ENCODE measurements at regions not wholly inside any gene's neighbourhood (a gene's known extent, or its start where the extent isn't known, plus 50 kb on each side); places are given as distances from the start of the nearest gene placed in this dataset.

- TF ChIP-seq ATF2 (CRISPR knock-in tag; IDR thresholded peaks at IDR 0.05): no peak
- TF ChIP-seq DEAF1 (CRISPR knock-in tag; IDR thresholded peaks at IDR 0.05): peak; percentile 50; the same call in 1 of the 2 replicates
- TF ChIP-seq SIN3B (IDR thresholded peaks at IDR 0.05; ENCODE audit: low read depth): no peak
- no peak for TF ChIP-seq HNRNPK (IDR thresholded peaks at IDR 0.05; ENCODE audit: low read depth, low read length, poor library complexity, severe bottlenecking)
- no peak for TF ChIP-seq RBFOX2 (IDR thresholded peaks at IDR 0.05; ENCODE audit: low read depth, low read length)
- peak in 1 of 2 experiments; percentile 63; a peak in 2 of 4 replicates for TF ChIP-seq MAZ (CRISPR knock-in tag; conservative IDR thresholded peaks at IDR 0.05 in 1 of 2, IDR thresholded peaks at IDR 0.05 in 1 of 2)
- no peak for TF ChIP-seq SRSF3 (IDR thresholded peaks at IDR 0.05; ENCODE audit: insufficient read depth, low read length)
- TF ChIP-seq CHD1 (IDR thresholded peaks at IDR 0.05; ENCODE audit: low read length): no peak
- TF ChIP-seq ARID2 (IDR thresholded peaks at IDR 0.05): 0 out of 2 replicates have a peak, but pooled peaks have one; percentile 34
- no peak for TF ChIP-seq NKRF (IDR thresholded peaks at IDR 0.05; ENCODE audit: borderline replicate concordance)
- no peak for TF ChIP-seq SMARCC2 (IDR thresholded peaks at IDR 0.05; ENCODE audit: low read depth)
- TF ChIP-seq VEZF1 (CRISPR knock-in tag; IDR thresholded peaks at IDR 0.05): peak; percentile 77
- 0 out of 2 replicates have a peak, but pooled peaks have one; percentile 32 for TF ChIP-seq KLF16 (IDR thresholded peaks at IDR 0.05)
- TF ChIP-seq ZBTB17 (CRISPR knock-in tag; IDR thresholded peaks at IDR 0.05): no peak
- TF ChIP-seq PTTG1 (tag; IDR thresholded peaks at IDR 0.05; ENCODE audit: low read depth): no peak
- TF ChIP-seq SMC3 (conservative IDR thresholded peaks at IDR 0.05; ENCODE audit: insufficient read depth, low read depth, low read length): peak; percentile 43
These were observed 65.2 kb upstream of the ZNF599 start (continued) for GRCh38 chr19:34838248-34838647.
